GM13976 (cell line): ENCODE measurements at regions not wholly inside any gene's neighbourhood (a gene's known extent, or its start where the extent isn't known, plus 50 kb on each side); places are given as distances from the start of the nearest gene placed in this dataset.
"Not testable (repeated sequence)": the region's sequence is repeated elsewhere in the genome, so short reads cannot be mapped to it uniquely, and the experiment has no call there.

Experiments
- DNase-seq: peaks from one replicate; pipeline ENCODE4 v3.0.0; 2012; ENCODE audit warnings: low spot score
- in situ Hi-C: fragments of 300-500 bp; cut with MboI; formaldehyde crosslinking; loops from one replicate; pipeline ENCODE4 v1.12.0; 2022; ENCODE audit warnings: low sequenced_read_pairs, mixed read lengths, inconsistent platforms; ENCODE audit not compliant: unreplicated experiment
- TF ChIP-seq, protein P1 (sequence below): IDR thresholded peaks from 2 replicates; pipeline ENCODE4 v1.5.1; 2012; ENCODE audit warnings: borderline replicate concordance, mild to moderate bottlenecking; ENCODE audit not compliant: insufficient read depth; ENCODE audit errors: extremely low read depth, missing control alignments, control extremely low read depth

DNA sequence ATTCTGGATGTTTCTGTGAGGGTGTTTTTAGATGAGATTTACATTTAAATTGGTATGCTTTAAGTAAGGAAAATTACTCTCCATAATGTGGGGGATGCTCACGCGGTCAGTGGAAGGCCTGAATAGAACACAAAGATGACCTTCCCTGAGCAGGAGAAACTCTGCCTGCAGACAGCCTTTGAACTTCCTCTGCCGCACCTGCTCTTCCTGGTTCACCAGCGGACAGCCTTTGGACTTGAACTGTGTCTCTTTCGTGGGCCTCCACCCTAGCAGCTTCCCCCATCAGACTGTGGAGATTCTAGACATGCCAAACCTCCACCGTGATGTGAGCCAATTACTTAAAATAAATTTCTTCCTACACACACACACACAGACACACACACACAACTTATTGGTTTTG is 210.7 kb downstream of the EFCAB11 start:
- in situ Hi-C loops, result no loop called here
- DNase-seq, result no peak
- TF ChIP-seq, protein P1, sequence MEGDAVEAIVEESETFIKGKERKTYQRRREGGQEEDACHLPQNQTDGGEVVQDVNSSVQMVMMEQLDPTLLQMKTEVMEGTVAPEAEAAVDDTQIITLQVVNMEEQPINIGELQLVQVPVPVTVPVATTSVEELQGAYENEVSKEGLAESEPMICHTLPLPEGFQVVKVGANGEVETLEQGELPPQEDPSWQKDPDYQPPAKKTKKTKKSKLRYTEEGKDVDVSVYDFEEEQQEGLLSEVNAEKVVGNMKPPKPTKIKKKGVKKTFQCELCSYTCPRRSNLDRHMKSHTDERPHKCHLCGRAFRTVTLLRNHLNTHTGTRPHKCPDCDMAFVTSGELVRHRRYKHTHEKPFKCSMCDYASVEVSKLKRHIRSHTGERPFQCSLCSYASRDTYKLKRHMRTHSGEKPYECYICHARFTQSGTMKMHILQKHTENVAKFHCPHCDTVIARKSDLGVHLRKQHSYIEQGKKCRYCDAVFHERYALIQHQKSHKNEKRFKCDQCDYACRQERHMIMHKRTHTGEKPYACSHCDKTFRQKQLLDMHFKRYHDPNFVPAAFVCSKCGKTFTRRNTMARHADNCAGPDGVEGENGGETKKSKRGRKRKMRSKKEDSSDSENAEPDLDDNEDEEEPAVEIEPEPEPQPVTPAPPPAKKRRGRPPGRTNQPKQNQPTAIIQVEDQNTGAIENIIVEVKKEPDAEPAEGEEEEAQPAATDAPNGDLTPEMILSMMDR, result no peak

DNA sequence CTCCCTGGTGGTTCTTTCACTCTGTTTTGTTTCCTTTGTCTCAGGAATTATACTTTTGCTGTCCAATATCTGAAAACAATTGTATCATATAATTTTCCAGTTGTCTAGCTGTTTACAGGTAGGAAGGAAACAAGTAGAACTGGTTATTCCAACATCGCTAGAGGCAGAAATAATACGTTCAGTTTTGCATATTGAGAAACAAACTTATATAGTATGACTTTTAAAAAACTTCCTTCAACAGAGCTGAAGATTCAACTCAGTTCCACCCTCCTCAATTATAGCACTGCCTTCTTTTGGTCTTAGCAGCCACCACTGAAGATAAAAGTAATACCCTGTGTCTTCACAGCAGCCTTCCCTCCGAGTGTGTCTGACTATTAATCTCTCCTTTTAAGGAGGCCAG is 214.3 kb downstream of the EFCAB11 start:
- DNase-seq, result no peak
- in situ Hi-C loops, result no loop called here
- TF ChIP-seq, protein P1, result no peak

DNA sequence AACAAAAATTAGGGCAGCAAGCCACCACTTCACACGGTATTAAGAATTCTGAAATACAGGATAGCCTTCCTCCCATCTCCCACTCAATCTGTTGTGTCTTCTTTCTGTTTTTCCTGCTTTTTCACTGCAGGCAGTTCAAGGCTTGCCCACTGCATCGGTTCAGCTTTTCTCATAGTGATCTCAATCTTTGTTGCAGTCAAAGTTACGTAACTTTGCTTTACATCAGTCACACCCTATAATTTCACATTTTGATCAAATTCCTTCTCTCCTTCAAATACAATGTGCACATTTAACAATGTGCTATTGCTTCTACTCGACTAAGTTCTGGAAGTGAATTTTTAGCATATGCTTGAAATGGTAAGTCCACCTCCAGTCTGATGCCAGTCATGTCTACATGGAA is 217.6 kb downstream of the EFCAB11 start:
- in situ Hi-C loops, result no loop called here
- no peak for DNase-seq
- TF ChIP-seq, protein P1, result no peak

DNA sequence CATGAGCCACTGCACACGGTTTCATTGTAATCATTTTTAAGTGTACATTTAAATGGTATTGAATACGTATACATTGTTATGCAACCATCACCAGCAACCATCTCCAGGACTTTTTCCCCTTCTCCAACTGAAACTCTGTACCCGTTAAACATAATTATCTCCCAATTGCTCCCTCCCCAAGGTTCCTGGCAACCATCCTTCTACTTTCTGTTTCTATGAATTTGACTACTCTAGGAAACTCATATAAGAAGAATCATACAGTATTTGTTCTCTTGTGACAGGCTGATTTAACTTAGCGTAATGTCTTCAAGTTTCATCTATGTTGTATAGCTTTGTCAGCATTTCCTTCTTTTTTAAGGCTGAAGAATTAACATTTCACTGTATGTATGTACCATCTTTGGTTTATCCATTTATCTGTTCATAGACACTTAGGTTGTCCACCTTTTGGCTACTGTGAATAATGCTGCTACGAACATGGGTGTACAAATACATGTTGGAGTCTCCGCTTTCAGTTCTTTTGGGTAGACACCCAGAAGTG is 223.1 kb downstream of the EFCAB11 start:
- TF ChIP-seq, protein P1, result no peak
- DNase-seq, result no peak
- in situ Hi-C loops, result no loop called here

DNA sequence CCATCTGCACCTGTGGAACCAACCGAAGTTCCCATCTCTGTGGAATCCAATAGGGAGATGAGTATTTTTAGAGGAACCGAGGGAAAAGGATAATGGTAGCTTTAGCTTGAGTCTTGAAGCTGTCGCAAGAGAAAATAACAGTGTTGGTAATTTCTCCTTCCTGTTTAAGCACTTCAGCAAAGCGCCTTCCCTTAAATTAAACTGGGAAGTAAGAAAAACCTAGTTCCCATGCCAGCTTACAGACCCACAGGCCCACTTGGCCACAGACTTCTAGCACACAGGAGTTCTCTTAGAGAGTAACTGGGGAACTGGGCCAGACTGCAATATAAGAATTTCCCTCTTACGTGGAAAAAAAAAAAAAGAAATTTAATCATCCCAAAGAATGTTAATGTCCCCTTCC is 223.8 kb downstream of the EFCAB11 start:
- TF ChIP-seq, protein P1, result no peak
- in situ Hi-C loops, result no loop called here
- no peak for DNase-seq

DNA sequence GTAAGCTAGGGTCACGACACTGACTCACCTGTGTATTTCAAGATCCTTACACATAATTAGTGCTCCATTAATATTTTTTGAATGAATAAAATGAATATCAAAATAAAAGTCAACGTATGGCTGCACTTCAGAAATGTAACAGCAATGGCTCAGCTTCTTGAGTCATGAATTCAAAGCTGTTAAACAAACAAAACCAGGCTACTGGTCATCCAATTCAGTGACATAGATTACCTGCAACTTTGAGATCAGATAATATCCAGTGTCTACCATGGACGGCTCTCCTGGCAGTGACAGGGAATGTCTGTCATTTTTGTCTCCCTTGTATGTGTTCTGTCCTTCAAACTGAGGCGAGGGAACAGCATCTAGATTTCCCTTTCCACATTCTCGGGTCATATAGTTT is 225.6 kb downstream of the EFCAB11 start:
- DNase-seq, result no peak
- TF ChIP-seq, protein P1, result no peak
- in situ Hi-C loops, result no loop called here

DNA sequence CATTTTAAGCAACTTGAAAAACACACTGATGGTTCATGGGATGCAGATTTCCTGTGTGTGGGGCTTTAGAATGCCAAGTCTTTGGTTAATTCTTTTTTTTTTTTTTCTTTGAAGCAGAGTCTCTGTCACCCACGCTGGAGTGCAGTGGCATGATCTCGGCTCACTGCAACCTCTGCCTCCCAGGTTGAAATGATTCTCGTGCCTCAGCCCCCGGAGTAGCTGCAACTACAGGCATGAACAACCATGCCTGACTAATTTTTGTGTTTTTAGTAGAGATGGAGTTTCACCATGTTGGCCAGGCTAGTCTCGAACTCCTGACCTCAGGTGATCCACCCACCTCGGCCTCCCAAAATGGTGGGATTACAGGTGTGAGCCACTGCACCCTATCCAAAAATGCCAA is 228.3 kb downstream of the EFCAB11 start:
- DNase-seq, in situ Hi-C loops: not testable (repeated sequence)
